ENCODE measurements at regions not wholly inside any gene's neighbourhood (a gene's known extent, or its start where the extent isn't known, plus 50 kb on each side); places are given as distances from the start of the nearest gene placed in this dataset.

DNA sequence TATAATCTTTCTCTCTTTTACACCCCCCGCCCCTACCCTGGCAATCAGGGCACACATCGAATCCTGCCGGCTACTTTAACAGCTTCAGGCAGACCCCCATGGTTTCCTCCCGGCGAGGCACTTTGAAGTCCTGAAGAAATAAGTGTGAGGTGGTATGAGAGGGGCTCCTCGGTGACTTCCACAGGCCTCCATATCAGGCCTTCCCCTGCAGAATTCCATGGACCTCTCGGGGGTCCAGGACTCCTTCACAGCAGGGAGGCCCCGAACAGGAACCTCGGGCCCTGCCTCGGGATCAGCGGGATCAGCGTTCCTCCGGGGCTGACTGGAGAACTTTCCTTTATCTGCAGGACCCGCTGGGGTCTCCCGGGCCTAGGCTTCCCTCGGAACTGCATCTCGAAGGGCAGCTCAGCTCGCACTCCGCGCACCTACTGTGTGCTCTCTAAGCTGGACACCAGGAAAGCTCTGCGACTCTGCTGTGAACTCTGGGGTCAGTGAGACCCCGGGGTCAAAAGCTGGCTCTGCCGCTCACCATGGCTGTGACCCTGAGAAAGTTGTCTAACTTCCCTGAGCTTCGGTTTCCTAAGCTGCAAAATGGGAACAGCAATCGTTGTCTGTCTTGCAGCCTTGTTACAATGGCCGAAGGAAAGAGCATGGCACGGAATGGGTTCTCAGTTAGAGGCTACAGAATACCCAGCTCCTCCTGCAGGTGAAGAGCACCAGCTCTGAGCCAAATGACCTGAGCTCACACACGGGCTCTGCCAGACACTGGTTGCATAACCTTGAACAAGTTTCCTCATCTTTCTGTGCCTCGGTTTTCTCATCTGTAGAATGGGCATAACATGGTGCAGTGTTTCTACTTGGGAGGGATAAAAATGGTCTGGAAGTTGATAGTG lies 97.4 kb upstream of the ID2 start (continued):
- TF ChIP-seq, protein P1, sequence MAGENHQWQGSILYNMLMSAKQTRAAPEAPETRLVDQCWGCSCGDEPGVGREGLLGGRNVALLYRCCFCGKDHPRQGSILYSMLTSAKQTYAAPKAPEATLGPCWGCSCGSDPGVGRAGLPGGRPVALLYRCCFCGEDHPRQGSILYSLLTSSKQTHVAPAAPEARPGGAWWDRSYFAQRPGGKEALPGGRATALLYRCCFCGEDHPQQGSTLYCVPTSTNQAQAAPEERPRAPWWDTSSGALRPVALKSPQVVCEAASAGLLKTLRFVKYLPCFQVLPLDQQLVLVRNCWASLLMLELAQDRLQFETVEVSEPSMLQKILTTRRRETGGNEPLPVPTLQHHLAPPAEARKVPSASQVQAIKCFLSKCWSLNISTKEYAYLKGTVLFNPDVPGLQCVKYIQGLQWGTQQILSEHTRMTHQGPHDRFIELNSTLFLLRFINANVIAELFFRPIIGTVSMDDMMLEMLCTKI (IDR thresholded peaks at IDR 0.05; ENCODE audit: partially characterized antibody) = no peak
- TF ChIP-seq ZNF174 (CRISPR knock-in tag; IDR thresholded peaks at IDR 0.05) (no peak), ZNF778 (CRISPR knock-in tag; IDR thresholded peaks at IDR 0.05) (no peak), ZKSCAN1 (IDR thresholded peaks at IDR 0.05; ENCODE audit: low read depth, low read length) (peak; percentile 92), NFXL1 (CRISPR knock-in tag; IDR thresholded peaks at IDR 0.05) (no peak), TRIM28 (IDR thresholded peaks at IDR 0.05) (no peak), MYNN (IDR thresholded peaks at IDR 0.05) (no peak), MYNN (CRISPR knock-in tag; IDR thresholded peaks at IDR 0.05) (no peak), PURB (CRISPR knock-in tag; IDR thresholded peaks at IDR 0.05; ENCODE audit: low read depth) (no peak), ELF2 (CRISPR knock-in tag; IDR thresholded peaks at IDR 0.05) (no peak)
- TF ChIP-seq, protein P2, sequence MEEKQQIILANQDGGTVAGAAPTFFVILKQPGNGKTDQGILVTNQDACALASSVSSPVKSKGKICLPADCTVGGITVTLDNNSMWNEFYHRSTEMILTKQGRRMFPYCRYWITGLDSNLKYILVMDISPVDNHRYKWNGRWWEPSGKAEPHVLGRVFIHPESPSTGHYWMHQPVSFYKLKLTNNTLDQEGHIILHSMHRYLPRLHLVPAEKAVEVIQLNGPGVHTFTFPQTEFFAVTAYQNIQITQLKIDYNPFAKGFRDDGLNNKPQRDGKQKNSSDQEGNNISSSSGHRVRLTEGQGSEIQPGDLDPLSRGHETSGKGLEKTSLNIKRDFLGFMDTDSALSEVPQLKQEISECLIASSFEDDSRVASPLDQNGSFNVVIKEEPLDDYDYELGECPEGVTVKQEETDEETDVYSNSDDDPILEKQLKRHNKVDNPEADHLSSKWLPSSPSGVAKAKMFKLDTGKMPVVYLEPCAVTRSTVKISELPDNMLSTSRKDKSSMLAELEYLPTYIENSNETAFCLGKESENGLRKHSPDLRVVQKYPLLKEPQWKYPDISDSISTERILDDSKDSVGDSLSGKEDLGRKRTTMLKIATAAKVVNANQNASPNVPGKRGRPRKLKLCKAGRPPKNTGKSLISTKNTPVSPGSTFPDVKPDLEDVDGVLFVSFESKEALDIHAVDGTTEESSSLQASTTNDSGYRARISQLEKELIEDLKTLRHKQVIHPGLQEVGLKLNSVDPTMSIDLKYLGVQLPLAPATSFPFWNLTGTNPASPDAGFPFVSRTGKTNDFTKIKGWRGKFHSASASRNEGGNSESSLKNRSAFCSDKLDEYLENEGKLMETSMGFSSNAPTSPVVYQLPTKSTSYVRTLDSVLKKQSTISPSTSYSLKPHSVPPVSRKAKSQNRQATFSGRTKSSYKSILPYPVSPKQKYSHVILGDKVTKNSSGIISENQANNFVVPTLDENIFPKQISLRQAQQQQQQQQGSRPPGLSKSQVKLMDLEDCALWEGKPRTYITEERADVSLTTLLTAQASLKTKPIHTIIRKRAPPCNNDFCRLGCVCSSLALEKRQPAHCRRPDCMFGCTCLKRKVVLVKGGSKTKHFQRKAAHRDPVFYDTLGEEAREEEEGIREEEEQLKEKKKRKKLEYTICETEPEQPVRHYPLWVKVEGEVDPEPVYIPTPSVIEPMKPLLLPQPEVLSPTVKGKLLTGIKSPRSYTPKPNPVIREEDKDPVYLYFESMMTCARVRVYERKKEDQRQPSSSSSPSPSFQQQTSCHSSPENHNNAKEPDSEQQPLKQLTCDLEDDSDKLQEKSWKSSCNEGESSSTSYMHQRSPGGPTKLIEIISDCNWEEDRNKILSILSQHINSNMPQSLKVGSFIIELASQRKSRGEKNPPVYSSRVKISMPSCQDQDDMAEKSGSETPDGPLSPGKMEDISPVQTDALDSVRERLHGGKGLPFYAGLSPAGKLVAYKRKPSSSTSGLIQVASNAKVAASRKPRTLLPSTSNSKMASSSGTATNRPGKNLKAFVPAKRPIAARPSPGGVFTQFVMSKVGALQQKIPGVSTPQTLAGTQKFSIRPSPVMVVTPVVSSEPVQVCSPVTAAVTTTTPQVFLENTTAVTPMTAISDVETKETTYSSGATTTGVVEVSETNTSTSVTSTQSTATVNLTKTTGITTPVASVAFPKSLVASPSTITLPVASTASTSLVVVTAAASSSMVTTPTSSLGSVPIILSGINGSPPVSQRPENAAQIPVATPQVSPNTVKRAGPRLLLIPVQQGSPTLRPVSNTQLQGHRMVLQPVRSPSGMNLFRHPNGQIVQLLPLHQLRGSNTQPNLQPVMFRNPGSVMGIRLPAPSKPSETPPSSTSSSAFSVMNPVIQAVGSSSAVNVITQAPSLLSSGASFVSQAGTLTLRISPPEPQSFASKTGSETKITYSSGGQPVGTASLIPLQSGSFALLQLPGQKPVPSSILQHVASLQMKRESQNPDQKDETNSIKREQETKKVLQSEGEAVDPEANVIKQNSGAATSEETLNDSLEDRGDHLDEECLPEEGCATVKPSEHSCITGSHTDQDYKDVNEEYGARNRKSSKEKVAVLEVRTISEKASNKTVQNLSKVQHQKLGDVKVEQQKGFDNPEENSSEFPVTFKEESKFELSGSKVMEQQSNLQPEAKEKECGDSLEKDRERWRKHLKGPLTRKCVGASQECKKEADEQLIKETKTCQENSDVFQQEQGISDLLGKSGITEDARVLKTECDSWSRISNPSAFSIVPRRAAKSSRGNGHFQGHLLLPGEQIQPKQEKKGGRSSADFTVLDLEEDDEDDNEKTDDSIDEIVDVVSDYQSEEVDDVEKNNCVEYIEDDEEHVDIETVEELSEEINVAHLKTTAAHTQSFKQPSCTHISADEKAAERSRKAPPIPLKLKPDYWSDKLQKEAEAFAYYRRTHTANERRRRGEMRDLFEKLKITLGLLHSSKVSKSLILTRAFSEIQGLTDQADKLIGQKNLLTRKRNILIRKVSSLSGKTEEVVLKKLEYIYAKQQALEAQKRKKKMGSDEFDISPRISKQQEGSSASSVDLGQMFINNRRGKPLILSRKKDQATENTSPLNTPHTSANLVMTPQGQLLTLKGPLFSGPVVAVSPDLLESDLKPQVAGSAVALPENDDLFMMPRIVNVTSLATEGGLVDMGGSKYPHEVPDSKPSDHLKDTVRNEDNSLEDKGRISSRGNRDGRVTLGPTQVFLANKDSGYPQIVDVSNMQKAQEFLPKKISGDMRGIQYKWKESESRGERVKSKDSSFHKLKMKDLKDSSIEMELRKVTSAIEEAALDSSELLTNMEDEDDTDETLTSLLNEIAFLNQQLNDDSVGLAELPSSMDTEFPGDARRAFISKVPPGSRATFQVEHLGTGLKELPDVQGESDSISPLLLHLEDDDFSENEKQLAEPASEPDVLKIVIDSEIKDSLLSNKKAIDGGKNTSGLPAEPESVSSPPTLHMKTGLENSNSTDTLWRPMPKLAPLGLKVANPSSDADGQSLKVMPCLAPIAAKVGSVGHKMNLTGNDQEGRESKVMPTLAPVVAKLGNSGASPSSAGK (IDR thresholded peaks at IDR 0.05) = no peak
- TF ChIP-seq, protein P3, sequence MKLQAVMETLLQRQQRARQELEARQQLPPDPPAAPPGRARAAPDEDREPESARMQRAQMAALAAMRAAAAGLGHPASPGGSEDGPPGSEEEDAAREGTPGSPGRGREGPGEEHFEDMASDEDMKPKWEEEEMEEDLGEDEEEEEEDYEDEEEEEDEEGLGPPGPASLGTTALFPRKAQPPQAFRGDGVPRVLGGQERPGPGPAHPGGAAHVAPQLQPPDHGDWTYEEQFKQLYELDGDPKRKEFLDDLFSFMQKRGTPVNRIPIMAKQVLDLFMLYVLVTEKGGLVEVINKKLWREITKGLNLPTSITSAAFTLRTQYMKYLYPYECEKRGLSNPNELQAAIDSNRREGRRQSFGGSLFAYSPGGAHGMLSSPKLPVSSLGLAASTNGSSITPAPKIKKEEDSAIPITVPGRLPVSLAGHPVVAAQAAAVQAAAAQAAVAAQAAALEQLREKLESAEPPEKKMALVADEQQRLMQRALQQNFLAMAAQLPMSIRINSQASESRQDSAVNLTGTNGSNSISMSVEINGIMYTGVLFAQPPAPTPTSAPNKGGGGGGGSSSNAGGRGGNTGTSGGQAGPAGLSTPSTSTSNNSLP (IDR thresholded peaks at IDR 0.05; ENCODE audit: borderline replicate concordance, low read depth, low read length) = no peak
- TF ChIP-seq, protein P4, sequence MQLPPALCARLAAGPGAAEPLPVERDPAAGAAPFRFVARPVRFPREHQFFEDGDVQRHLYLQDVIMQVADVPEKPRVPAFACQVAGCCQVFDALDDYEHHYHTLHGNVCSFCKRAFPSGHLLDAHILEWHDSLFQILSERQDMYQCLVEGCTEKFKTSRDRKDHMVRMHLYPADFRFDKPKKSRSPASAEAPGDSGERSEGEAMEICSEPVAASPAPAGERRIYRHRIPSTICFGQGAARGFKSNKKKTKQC (CRISPR knock-in tag; IDR thresholded peaks at IDR 0.05) = no peak

Data from K562 (cell line).